Neural cell (in vitro differentiated cells): ENCODE measurements at regions not wholly inside any gene's neighbourhood (a gene's known extent, or its start where the extent isn't known, plus 50 kb on each side); places are given as distances from the start of the nearest gene placed in this dataset.

Experiments
- H2AFZ ChIP-seq: fragments of 200-600, 300-800 bp; sonication (generic), shearing (Covaris generic); 2 replicates; pipeline ENCODE4 v1.6.0; 2014; ENCODE audit warnings: low read depth, mild to moderate bottlenecking, antibody characterized with exemption, low read length, moderate library complexity
- H3F3A ChIP-seq: fragments of 200-600 bp; shearing (Covaris generic); 2 replicates; pipeline ENCODE4 v1.6.1; 2016; ENCODE audit warnings: mild to moderate bottlenecking, moderate library complexity, mixed read lengths, antibody characterized with exemption, low read length; ENCODE audit not compliant: insufficient read depth, poor library complexity, severe bottlenecking
- H3K27ac ChIP-seq: fragments of 200-600, 300-800 bp; sonication (generic), shearing (Covaris generic); 2 replicates; pipeline ENCODE4 v1.5.1; 2014; ENCODE audit warnings: mild to moderate bottlenecking, low read length, moderate library complexity
- H3K27me3 ChIP-seq: fragments of 300-800, 200-600 bp; sonication (generic), shearing (Covaris generic); 2 replicates; pipeline ENCODE4 v1.6.0; 2014; ENCODE audit warnings: mild to moderate bottlenecking, low read depth, low read length, moderate library complexity; ENCODE audit not compliant: insufficient read depth
- H3K36me3 ChIP-seq: fragments of 300-800, 200-600 bp; sonication (generic), shearing (Covaris generic); 2 replicates; pipeline ENCODE4 v1.5.1; 2014; ENCODE audit warnings: mild to moderate bottlenecking, antibody characterized with exemption, low read length, moderate library complexity; ENCODE audit not compliant: insufficient read depth
- H3K4me2 ChIP-seq: fragments of 300-800, 200-600 bp; sonication (generic), shearing (Covaris generic); 2 replicates; pipeline ENCODE4 v1.6.0; 2014; ENCODE audit warnings: mild to moderate bottlenecking, low read length
- H3K4me3 ChIP-seq: fragments of 300-800, 200-600 bp; sonication (generic), shearing (Covaris generic); 2 replicates; pipeline ENCODE4 v1.5.1; 2014; ENCODE audit warnings: mild to moderate bottlenecking, low read length, moderate library complexity
- H3K79me2 ChIP-seq: fragments of 200-600 bp; shearing (Covaris generic); replicated peaks from 2 replicates; pipeline ENCODE4 v1.6.0; 2014; ENCODE audit warnings: mild to moderate bottlenecking, low read length, moderate library complexity; ENCODE audit not compliant: insufficient read depth
- H3K9ac ChIP-seq: fragments of 300-800, 200-600 bp; sonication (generic), shearing (Covaris generic); 2 replicates; pipeline ENCODE4 v1.6.1; 2016; ENCODE audit warnings: mild to moderate bottlenecking, low read length, mixed read lengths
- H3K9me2 ChIP-seq: fragments of 200-600 bp; shearing (Covaris generic); 2 replicates; pipeline ENCODE4 v1.6.1; 2016; ENCODE audit warnings: mild to moderate bottlenecking, low read length, mixed read lengths; ENCODE audit not compliant: insufficient read depth
- H3K9me3 ChIP-seq: fragments of 200-600, 300-800 bp; sonication (generic), shearing (Covaris generic); 2 replicates; pipeline ENCODE4 v1.6.1; 2016; ENCODE audit warnings: mild to moderate bottlenecking, mixed run types, low read length, moderate library complexity, mixed read lengths
- H4K20me1 ChIP-seq: fragments of 200-600 bp; shearing (Covaris generic); 2 replicates; pipeline ENCODE4 v1.6.1; 2016; ENCODE audit warnings: mild to moderate bottlenecking, mixed run types; ENCODE audit not compliant: insufficient read depth
- CTCF ChIP-seq: fragments of 450-650 bp; IDR thresholded peaks from 2 replicates; pipeline ENCODE4 v1.5.1; 2014; ENCODE audit warnings: antibody characterized with exemption, mild to moderate bottlenecking, moderate library complexity; ENCODE audit not compliant: poor library complexity, severe bottlenecking
- EP300 ChIP-seq: fragments of 450-650 bp; conservative IDR thresholded peaks from 2 replicates; pipeline ENCODE4 v1.6.1; 2014; ENCODE audit warnings: antibody characterized with exemption, mild to moderate bottlenecking, moderate library complexity; ENCODE audit not compliant: poor library complexity, severe bottlenecking
- EZH2 ChIP-seq: fragments of 200-600, 300-800 bp; shearing (Covaris generic), sonication (generic); IDR thresholded peaks from 2 replicates; pipeline ENCODE4 v1.6.1; 2014; ENCODE audit warnings: antibody characterized with exemption, low read length, borderline replicate concordance, mild to moderate bottlenecking; ENCODE audit not compliant: insufficient read depth, poor library complexity, severe bottlenecking
- MXI1 ChIP-seq: fragments of 450-650 bp; conservative IDR thresholded peaks from 2 replicates; pipeline ENCODE4 v1.6.1; 2014; ENCODE audit warnings: antibody characterized with exemption, mild to moderate bottlenecking; ENCODE audit not compliant: poor library complexity, severe bottlenecking
- POLR2AphosphoS5 ChIP-seq: IDR thresholded peaks from 2 replicates; pipeline ENCODE4 v1.6.1; 2012
- RAD21 ChIP-seq: fragments of 450-650 bp; conservative IDR thresholded peaks from 2 replicates; pipeline ENCODE4 v1.6.1; 2014; ENCODE audit warnings: antibody characterized with exemption, mild to moderate bottlenecking, moderate library complexity
- REST ChIP-seq: IDR thresholded peaks from 2 replicates; pipeline ENCODE4 v1.6.1; 2012; ENCODE audit warnings: borderline replicate concordance
- SMC3 ChIP-seq: fragments of 450-650 bp; conservative IDR thresholded peaks from 2 replicates; pipeline ENCODE4 v1.6.1; 2014; ENCODE audit warnings: antibody characterized with exemption, mild to moderate bottlenecking, moderate library complexity; ENCODE audit not compliant: poor library complexity
- TAF1 ChIP-seq: IDR thresholded peaks from 2 replicates; pipeline ENCODE4 v1.6.1; 2012; ENCODE audit warnings: low read depth

- Histone ChIP-seq H4K20me1 (no peaks in the 10 kb centered on the region), H3K27ac (no peak overlapping the region), H3K36me3 (no peaks in the 10 kb centered on the region), H3K4me3 (no peak overlapping the region), H3K9me3 (no peaks in the 10 kb centered on the region), H3K9ac (no peak overlapping the region), H3K27me3 (no peaks in the 10 kb centered on the region), H3K9me2 (no peaks in the 10 kb centered on the region), H3F3A (no peaks in the 10 kb centered on the region), H3K4me2 (no peak overlapping the region), H2AFZ (no peak overlapping the region), H3K79me2 (no peaks in the 10 kb centered on the region)
- TF ChIP-seq CTCF (no peak), EZH2 (no peak), SMC3 (no peak), RAD21 (no peak), TAF1 (no peak), MXI1 (no peak), EP300 (no peak), REST (no peak), POLR2AphosphoS5 (no peak)
Measured at GRCh38 chr6:66245231-66245630, 538.2 kb upstream of the EYS start.

GRCh38 chr6:66238851-66239250 lies 531.8 kb upstream of the EYS start:
- Histone ChIP-seq H3K9ac (no peak overlapping the region), H4K20me1 (no peaks in the 10 kb centered on the region), H3K9me3 (no peaks in the 10 kb centered on the region), H2AFZ (no peak overlapping the region), H3K4me3 (no peak overlapping the region), H3K4me2 (no peak overlapping the region), H3K9me2 (no peaks in the 10 kb centered on the region), H3K27me3 (no peaks in the 10 kb centered on the region), H3K36me3 (no peaks in the 10 kb centered on the region), H3K27ac (no peak overlapping the region), H3F3A (no peaks in the 10 kb centered on the region), H3K79me2 (no peaks in the 10 kb centered on the region)
- no peak for TF ChIP-seq CTCF
- TF ChIP-seq TAF1 = no peak
- no peak for TF ChIP-seq POLR2AphosphoS5
- TF ChIP-seq REST = no peak
- TF ChIP-seq RAD21 = no peak
- no peak for TF ChIP-seq EZH2
- no peak for TF ChIP-seq SMC3
- no peak for TF ChIP-seq EP300
